Gastroesophageal sphincter (tissue), 3 donors: ENCODE measurements at regions not wholly inside any gene's neighbourhood (a gene's known extent, or its start where the extent isn't known, plus 50 kb on each side); places are given as distances from the start of the nearest gene placed in this dataset.

Experiments
- CTCF ChIP-seq, 4 experiments: fragments of 200-600 bp in 2 of 4; fragments of 450-650 bp in 2 of 4; sonication (generic) in 1 of 4; IDR thresholded peaks; one replicate each; pipeline ENCODE4 v1.5.1; 2017 to 2019; ENCODE audit warnings: antibody characterized with exemption in 4 of 4, mild to moderate bottlenecking in 2 of 4, moderate library complexity in 2 of 4
- POLR2AphosphoS5 ChIP-seq: sonication (generic); formaldehyde crosslinking; IDR thresholded peaks from one replicate; pipeline ENCODE4 v1.6.1; 2017; ENCODE audit warnings: antibody characterized with exemption

DNA sequence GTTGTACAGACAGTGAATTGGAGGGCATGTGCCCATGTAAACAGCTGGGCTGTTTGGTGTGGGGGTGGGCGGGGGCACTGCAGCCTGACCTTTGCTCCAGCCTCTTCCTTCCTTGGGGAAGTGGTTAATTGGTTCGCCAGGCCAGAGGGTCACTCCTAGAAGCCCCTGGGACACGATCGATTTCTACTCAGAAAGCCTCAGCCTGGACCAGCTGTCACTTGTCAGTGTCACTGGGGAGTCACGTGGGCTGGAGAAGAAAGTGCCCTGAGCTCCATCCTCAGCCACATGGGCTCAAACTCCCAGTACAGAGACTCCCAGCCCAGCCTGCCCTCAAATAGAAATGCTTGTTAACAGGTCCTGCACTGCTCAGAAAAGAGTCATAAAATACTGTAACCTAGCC is 423.8 kb upstream of the SULF2 start:
- no peak for TF ChIP-seq CTCF (IDR thresholded peaks at IDR 0.05)
- TF ChIP-seq POLR2AphosphoS5 = no peak
